ENCODE measurements at regions not wholly inside any gene's neighbourhood (a gene's known extent, or its start where the extent isn't known, plus 50 kb on each side); places are given as distances from the start of the nearest gene placed in this dataset.

GRCh38 chr12:114506651-114507050 is 100.7 kb upstream of the TBX5 start:
- ChIA-PET CTCF (ENCODE audit: low intra/inter-chr PET ratio) (interaction anchor here (0.9 kb wide), 1 partner anchor 526 kb away, joined by 3 read pairs; no protein-coding TSS in a partner anchor), POLR2A (no interaction called here)
- Histone ChIP-seq H3K36me3 (ENCODE audit: control insufficient read depth, insufficient read depth, low read length) (no peaks in the 10 kb centered on the region), H3K9me1 (ENCODE audit: control insufficient read depth, insufficient read depth, low read length) (no peaks in the 10 kb centered on the region), H3K27me3 (ENCODE audit: control insufficient read depth in 2 of 2, insufficient read depth in 2 of 2, low read length in 2 of 2) (no peaks in the 10 kb centered on the region), H3K9me3 (replicated peaks; ENCODE audit: control insufficient read depth, insufficient read depth, low read depth, low read length) (no peaks in the 10 kb centered on the region), H3K9ac (ENCODE audit: insufficient read depth in 1 of 2, low read depth in 2 of 2, low read length in 2 of 2) (no peak overlapping the region), H3K4me2 (ENCODE audit: insufficient read depth, low read length) (no peak overlapping the region), H3K4me3 (no peak overlapping the region), H3K4me1 (replicated peaks in 1 of 2; ENCODE audit: control insufficient read depth in 2 of 2, insufficient read depth in 2 of 2, low read length in 2 of 2) (no peaks in the 10 kb centered on the region), H3K79me2 (ENCODE audit: control insufficient read depth, insufficient read depth, low read length) (no peaks in the 10 kb centered on the region), H2AFZ (ENCODE audit: low read depth, low read length) (no peak overlapping the region), H3K27ac (ENCODE audit: extremely low read depth, low read depth, low read length) (no peak overlapping the region), H4K20me1 (replicated peaks; ENCODE audit: control insufficient read depth, insufficient read depth, low read length) (no peaks in the 10 kb centered on the region)
- in situ Hi-C loops (cut with MboI) (loop anchor here (10.0 kb wide), 2 partner anchors 332 to 522 kb away; no protein-coding TSS in a partner anchor), intact Hi-C loops (cut with micrococcal nuclease) (no loop called here)
- no TSS peak for BruUV-seq (replicated peaks)
- ATAC-seq (no peak), FAIRE-seq (no peak), DNase-seq (ENCODE audit: extremely low read depth in 1 of 4, low spot score in 3 of 4) (no peak)
- 5% methylated on average over 6 of the region's 6 CpGs for WGBS (ENCODE audit: insufficient coverage, low coverage, missing lambda C conversion rate)
- TF ChIP-seq GABPB1 (CRISPR knock-in tag; IDR thresholded peaks at IDR 0.05) (no peak), AFF4 (CRISPR knock-in tag; IDR thresholded peaks at IDR 0.05) (no peak), ZFP30 (CRISPR knock-in tag; IDR thresholded peaks at IDR 0.05; ENCODE audit: borderline replicate concordance) (no peak), E2F4 (CRISPR knock-in tag; IDR thresholded peaks at IDR 0.05; ENCODE audit: low read depth) (no peak), TAL1 (IDR thresholded peaks at IDR 0.05) (no peak), SREBF2 (CRISPR knock-in tag; IDR thresholded peaks at IDR 0.05) (no peak), HMGN3 (IDR thresholded peaks at IDR 0.05; ENCODE audit: borderline replicate concordance, extremely low read depth, insufficient read length, low read depth, low read length) (no peak), HDAC8 (tag; IDR thresholded peaks at IDR 0.05) (no peak), ZNF436 (CRISPR knock-in tag; IDR thresholded peaks at IDR 0.05) (no peak), NKRF (IDR thresholded peaks at IDR 0.05; ENCODE audit: borderline replicate concordance) (no peak), MBD1 (CRISPR knock-in tag; IDR thresholded peaks at IDR 0.05) (no peak), ZNF830 (CRISPR knock-in tag; IDR thresholded peaks at IDR 0.05) (no peak), ZNF347 (CRISPR knock-in tag; IDR thresholded peaks at IDR 0.05; ENCODE audit: low read depth) (no peak), RFX5 (IDR thresholded peaks at IDR 0.05; ENCODE audit: low read depth, low read length) (no peak)

Data from K562 (cell line).